WTC11 (cell line): ENCODE measurements at regions not wholly inside any gene's neighbourhood (a gene's known extent, or its start where the extent isn't known, plus 50 kb on each side); places are given as distances from the start of the nearest gene placed in this dataset.

Experiments
- ATAC-seq: fragments of 200-7000 bp; cut with Tn5 transposase; 2 replicates; pipeline ENCODE4 v1.10.0; 2021; ENCODE audit warnings: mild to moderate bottlenecking, moderate library complexity
- CTCF ChIA-PET: fragments of 300-600 bp; sonication (Branson Sonifier 250); formaldehyde crosslinking; loops from one replicate; lab custom pipeline; 2021; ENCODE audit warnings: antibody characterized with exemption; lab: Charles Lee
- POLR2A ChIA-PET: fragments of 350-600 bp; sonication (Branson Sonifier 250); formaldehyde crosslinking; loops from one replicate; lab custom pipeline; 2021; ENCODE audit warnings: antibody characterized with exemption; lab: Charles Lee
- DNase-seq: peaks from one replicate; pipeline ENCODE4 v3.0.0; 2021; ENCODE audit warnings: low spot score
- H3K27ac Mint-ChIP-seq: 2 replicates; pipeline ENCODE4 v1.8.0; 2021; ENCODE audit warnings: mixed read lengths
- H3K27me3 Mint-ChIP-seq: 2 replicates; pipeline ENCODE4 v1.8.0; 2021; ENCODE audit warnings: low read depth, mild to moderate bottlenecking, moderate library complexity, mixed read lengths
- H3K36me3 Mint-ChIP-seq: 2 replicates; pipeline ENCODE4 v1.8.0; 2021; ENCODE audit warnings: mixed read lengths
- H3K4me1 Mint-ChIP-seq: 2 replicates; pipeline ENCODE4 v1.8.0; 2022; ENCODE audit warnings: mixed read lengths
- H3K4me3 Mint-ChIP-seq: 2 replicates; pipeline ENCODE4 v1.8.0; 2021; ENCODE audit warnings: mild to moderate bottlenecking, moderate library complexity, mixed read lengths
- H3K9me3 Mint-ChIP-seq: 2 replicates; pipeline ENCODE4 v1.8.0; 2021; ENCODE audit warnings: mixed read lengths
- ATF6 ChIP-seq: sonication (generic); formaldehyde crosslinking; IDR thresholded peaks from 2 replicates; pipeline ENCODE4 v1.8.1; 2023; ENCODE audit warnings: mild to moderate bottlenecking, missing genetic modification reagents
- E2F1 ChIP-seq: sonication (generic); formaldehyde crosslinking; IDR thresholded peaks from 2 replicates; pipeline ENCODE4 v1.8.0; 2022; ENCODE audit warnings: mild to moderate bottlenecking, missing genetic modification reagents
- ESRRA ChIP-seq: sonication (generic); formaldehyde crosslinking; IDR thresholded peaks from 2 replicates; pipeline ENCODE4 v1.8.1; 2022; ENCODE audit warnings: mild to moderate bottlenecking, missing genetic modification reagents, borderline replicate concordance
- FOXK1 ChIP-seq: sonication (generic); formaldehyde crosslinking; IDR thresholded peaks from 2 replicates; pipeline ENCODE4 v1.8.0; 2022; ENCODE audit warnings: mild to moderate bottlenecking, moderate library complexity, missing genetic modification reagents
- GRHL2 ChIP-seq: fragments of 250-450 bp; sonication (Bioruptor Pico); IDR thresholded peaks from 2 replicates; pipeline ENCODE4 v1.8.0; 2022; ENCODE audit warnings: mild to moderate bottlenecking, moderate library complexity; ENCODE audit not compliant: insufficient replicate concordance, severe bottlenecking
- HMGXB4 ChIP-seq: sonication (generic); formaldehyde crosslinking; IDR thresholded peaks from 2 replicates; pipeline ENCODE4 v1.8.1; 2023; ENCODE audit warnings: mild to moderate bottlenecking, moderate library complexity, missing genetic modification reagents
- IRF2 ChIP-seq: sonication (generic); formaldehyde crosslinking; IDR thresholded peaks from 2 replicates; pipeline ENCODE4 v1.8.0; 2022; ENCODE audit warnings: low read depth, missing genetic modification reagents, borderline replicate concordance
- JUN ChIP-seq: sonication (generic); formaldehyde crosslinking; IDR thresholded peaks from 2 replicates; pipeline ENCODE4 v1.8.0; 2023; ENCODE audit warnings: mild to moderate bottlenecking, missing genetic modification reagents
- MAX ChIP-seq: sonication (generic); formaldehyde crosslinking; IDR thresholded peaks from 2 replicates; pipeline ENCODE4 v1.8.0; 2022; ENCODE audit warnings: mild to moderate bottlenecking, missing genetic modification reagents
- MYBL2 ChIP-seq: sonication (generic); formaldehyde crosslinking; IDR thresholded peaks from 2 replicates; pipeline ENCODE4 v1.8.1; 2023; ENCODE audit warnings: mild to moderate bottlenecking, moderate library complexity, missing genetic modification reagents
- PREB ChIP-seq: sonication (generic); formaldehyde crosslinking; IDR thresholded peaks from 2 replicates; pipeline ENCODE4 v1.8.1; 2022; ENCODE audit warnings: mild to moderate bottlenecking, missing genetic modification reagents, moderate library complexity, borderline replicate concordance
- PRRX2 ChIP-seq: fragments of 250-450 bp; sonication (Bioruptor Pico); IDR thresholded peaks from 2 replicates; pipeline ENCODE4 v1.8.0; 2021; ENCODE audit warnings: mild to moderate bottlenecking
- RELA ChIP-seq: sonication (generic); formaldehyde crosslinking; IDR thresholded peaks from 2 replicates; pipeline ENCODE4 v1.8.1; 2022; ENCODE audit warnings: missing genetic modification reagents, mild to moderate bottlenecking, borderline replicate concordance
- SMAD3 ChIP-seq: sonication (generic); formaldehyde crosslinking; IDR thresholded peaks from 2 replicates; pipeline ENCODE4 v1.8.0; 2022; ENCODE audit warnings: missing genetic modification reagents, mild to moderate bottlenecking, borderline replicate concordance
- TCF7 ChIP-seq: sonication (generic); formaldehyde crosslinking; IDR thresholded peaks from 2 replicates; pipeline ENCODE4 v1.8.0; 2022; ENCODE audit warnings: mild to moderate bottlenecking, low read depth, missing genetic modification reagents, moderate library complexity
- ZBTB43 ChIP-seq: sonication (generic); formaldehyde crosslinking; IDR thresholded peaks from 2 replicates; pipeline ENCODE4 v1.8.1; 2023; ENCODE audit warnings: mild to moderate bottlenecking, missing genetic modification reagents
- ZMAT4 ChIP-seq: fragments of 250-450 bp; sonication (Bioruptor Pico); IDR thresholded peaks from 2 replicates; pipeline ENCODE4 v1.9.0; 2021; ENCODE audit warnings: mild to moderate bottlenecking
- ZNF121 ChIP-seq: sonication (generic); formaldehyde crosslinking; IDR thresholded peaks from 2 replicates; pipeline ENCODE4 v1.8.0; 2023; ENCODE audit warnings: missing genetic modification reagents
- ZNF281 ChIP-seq: sonication (generic); formaldehyde crosslinking; IDR thresholded peaks from 2 replicates; pipeline ENCODE4 v1.8.0; 2023; ENCODE audit warnings: mild to moderate bottlenecking, missing genetic modification reagents

GRCh38 chr2:147792966-147793617, 51.7 kb upstream of the ACVR2A start:
- no peak overlapping the region for H3K27ac Mint-ChIP-seq
- no peak for TF ChIP-seq HMGXB4 (CRISPR knock-in tag)
- TF ChIP-seq PRRX2 = no peak
- TF ChIP-seq ATF6 = no peak
- no peak for TF ChIP-seq PREB (CRISPR knock-in tag)
- TF ChIP-seq GRHL2 = no peak
- no peak for TF ChIP-seq ZMAT4 (CRISPR knock-in tag)
- TF ChIP-seq MYBL2 = no peak
- no peak for TF ChIP-seq MAX
- no peak for TF ChIP-seq ZBTB43 (CRISPR knock-in tag)
- no peak for TF ChIP-seq E2F1 (CRISPR knock-in tag)
- no peak for TF ChIP-seq ESRRA (CRISPR knock-in tag)
- no peak for TF ChIP-seq JUN (CRISPR knock-in tag)
- TF ChIP-seq SMAD3 = no peak
- no peak for TF ChIP-seq FOXK1 (CRISPR knock-in tag)
- TF ChIP-seq TCF7 (CRISPR knock-in tag) = no peak
- no peak for TF ChIP-seq IRF2
- TF ChIP-seq ZNF281 (CRISPR knock-in tag) = no peak
- TF ChIP-seq ZNF121 (CRISPR knock-in tag) = no peak
- TF ChIP-seq RELA (CRISPR knock-in tag) = no peak
- ChIA-PET CTCF (no interaction called here), POLR2A (no interaction called here)
- no peaks in the 10 kb centered on the region for H3K27me3 Mint-ChIP-seq
- DNase-seq (no peak), ATAC-seq (no peak)
- H3K4me1 Mint-ChIP-seq = peaks cover 15% of the 10 kb centered on the region
- H3K4me3 Mint-ChIP-seq = no peak overlapping the region
- H3K9me3 Mint-ChIP-seq = no peaks in the 10 kb centered on the region
- H3K36me3 Mint-ChIP-seq = no peaks in the 10 kb centered on the region
